ENCODE measurements at regions not wholly inside any gene's neighbourhood (a gene's known extent, or its start where the extent isn't known, plus 50 kb on each side); places are given as distances from the start of the nearest gene placed in this dataset.

GRCh38 chr6:156420172-156420993 lies 356.8 kb upstream of the ARID1B start:
- ATAC-seq (ENCODE audit: low read depth), result no peak
- H3K9me3 ChIP-seq (ENCODE audit: control insufficient read depth, insufficient read depth, low read length), result peaks cover 6% of the 10 kb centered on the region
- no peak overlapping the region for H2AK9ac ChIP-seq (replicated peaks; ENCODE audit: low read depth, low read length, poor library complexity)
- H4K91ac ChIP-seq (ENCODE audit: insufficient read depth, low read depth, low read length), result no peak overlapping the region
- no peaks in the 10 kb centered on the region for H3K36me3 ChIP-seq (ENCODE audit: control insufficient read depth, insufficient read depth, low read length)
- H4K20me1 ChIP-seq (ENCODE audit: insufficient read depth, low read length), result no peaks in the 10 kb centered on the region
- no peak overlapping the region for H2AFZ ChIP-seq (replicated peaks; ENCODE audit: low read length, poor library complexity)
- H2BK20ac ChIP-seq (ENCODE audit: low read depth, low read length), result no peak overlapping the region
- no peaks in the 10 kb centered on the region for H3K79me1 ChIP-seq (ENCODE audit: low read depth in 1 of 2, low read length in 2 of 2)
- TF ChIP-seq MAZ (IDR thresholded peaks at IDR 0.05; ENCODE audit: borderline replicate concordance, low read depth, low read length) (no peak), CEBPB (IDR thresholded peaks at IDR 0.05; ENCODE audit: low read depth, low read length) (peak; percentile 34; the same call in 1 of the 2 replicates)
- no peak overlapping the region for H3K23ac ChIP-seq (ENCODE audit: low read depth, low read length)
- peak; percentile 35 for DNase-seq
- in situ Hi-C loops (cut with MboI; ENCODE audit: low sequenced_read_pairs), result no loop called here
- no peak overlapping the region for H4K5ac ChIP-seq (ENCODE audit: low read depth, low read length)
- ChIA-PET CTCF (interaction anchor here (0.7 kb wide), 1 partner anchor 758 kb away, joined by 3 read pairs; no protein-coding TSS in a partner anchor), POLR2A (ENCODE audit: unreplicated experiment) (no interaction called here)
- no peaks in the 10 kb centered on the region for H3K27me3 ChIP-seq (ENCODE audit: control insufficient read depth, insufficient read depth, low read length)
- no peak overlapping the region for H3K14ac ChIP-seq (replicated peaks; ENCODE audit: low read depth, low read length)
- peak overlapping the region; percentile 46 for H2BK120ac ChIP-seq (ENCODE audit: low read depth, low read length)
- H4K8ac ChIP-seq (ENCODE audit: low read depth in 2 of 2, low read length in 2 of 2), result no peak overlapping the region
- 80% methylated on average over 3 of the region's 5 CpGs; no CpG with 5 or more reads in 1 of the 2 experiments for WGBS, 2 experiments (ENCODE audit: extremely low coverage in 2 of 2, insufficient read length in 1 of 2)
- H3K56ac ChIP-seq (ENCODE audit: extremely low read depth, insufficient read depth, low read length), result no peak overlapping the region
- H3K4me2 ChIP-seq (ENCODE audit: low read depth, low read length), result no peak overlapping the region
- no peak overlapping the region for H3K9ac ChIP-seq (ENCODE audit: low read depth, low read length)
- no peak overlapping the region for H2BK15ac ChIP-seq (ENCODE audit: low read depth, low read length)
- no peaks in the 10 kb centered on the region for H3K9me1 ChIP-seq (ENCODE audit: insufficient read depth, low read length)
- no peak overlapping the region for H3K4me3 ChIP-seq (ENCODE audit: insufficient read depth, low read depth, low read length)
- BruUV-seq (replicated peaks), result no TSS peak
- intact Hi-C loops (cut with micrococcal nuclease), result no loop called here
- H3K27ac ChIP-seq (ENCODE audit: insufficient read depth, low read length), result peak overlapping the region; percentile 20; the same call in 1 of the 2 replicates
- H3K4me1 ChIP-seq (ENCODE audit: control insufficient read depth, insufficient read depth, low read length), result peaks cover 2% of the 10 kb centered on the region; the same call in 1 of the 2 replicates
- H2AK5ac ChIP-seq (ENCODE audit: low read depth, low read length), result no peak overlapping the region
- H2BK5ac ChIP-seq (ENCODE audit: low read depth, low read length, poor library complexity, severe bottlenecking), result no peak overlapping the region
- dilution Hi-C loops (cut with HindIII; ENCODE audit: low sequenced_read_pairs, unreplicated experiment), result no loop called here
- H3K18ac ChIP-seq (ENCODE audit: low read depth, low read length), result no peak overlapping the region; the same call in none of the 2 replicates
- no peak overlapping the region for H3K4ac ChIP-seq (ENCODE audit: low read depth, low read length)
